Midbrain (tissue), 1 donor: ENCODE measurements at regions not wholly inside any gene's neighbourhood (a gene's known extent, or its start where the extent isn't known, plus 50 kb on each side); places are given as distances from the start of the nearest gene placed in this dataset.
"Not testable (repeated sequence)": the region's sequence is repeated elsewhere in the genome, so short reads cannot be mapped to it uniquely, and the experiment has no call there.

Source experiments
- DNase-seq: peaks from one replicate; lab custom pipeline; 2025; lab: John Stamatoyannopoulos, UW

DNA sequence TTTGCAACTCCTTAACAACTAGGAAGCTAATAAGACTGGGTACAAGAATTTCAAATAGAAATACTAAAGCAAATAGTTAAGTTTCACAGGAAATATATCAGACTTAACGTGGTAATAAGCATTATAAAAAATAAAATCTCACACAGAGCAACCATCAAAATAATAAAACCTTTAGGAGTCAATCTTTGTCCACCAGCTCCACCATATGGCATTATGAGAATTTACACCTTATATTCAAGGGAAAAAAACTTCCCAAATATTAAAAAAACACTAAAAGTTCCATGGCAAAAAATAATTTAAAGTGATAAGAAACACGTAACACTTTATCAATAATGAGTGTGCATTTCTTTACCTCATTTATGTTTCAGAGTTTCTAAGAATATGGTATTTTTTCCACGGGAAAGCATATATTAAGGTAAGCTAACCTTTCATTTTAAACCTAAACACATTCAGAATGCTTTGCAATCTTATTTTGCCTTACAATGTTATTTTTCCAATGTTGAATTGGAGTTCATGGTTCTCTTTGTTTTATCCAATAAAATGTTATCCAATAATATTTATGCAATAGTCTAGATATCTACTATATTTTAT is 423.2 kb upstream of the SGCG start:
- peak; percentile 24 for DNase-seq

- DNase-seq, result no peak
These were observed 422.5 kb upstream of the SGCG start for GRCh38 chr13:22758245-22758644.

DNA sequence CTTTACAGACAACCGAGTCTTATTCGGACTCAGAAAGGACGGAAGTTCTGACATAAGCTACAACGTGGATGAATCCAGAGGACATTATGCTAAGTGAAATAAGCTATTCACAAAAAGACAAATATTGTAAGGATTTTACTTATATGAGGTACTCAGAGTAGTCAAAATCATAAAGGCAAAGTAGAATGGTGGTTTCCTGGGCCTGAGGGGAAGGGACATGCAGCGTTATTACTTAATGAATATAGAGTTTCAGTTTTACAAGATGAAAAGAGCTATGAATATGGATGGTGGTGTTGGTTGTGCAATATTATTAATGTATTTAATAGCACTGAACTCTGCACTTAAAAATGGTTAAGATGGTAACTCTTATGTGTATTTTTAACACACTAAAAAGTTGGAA is 419.1 kb upstream of the SGCG start:
- DNase-seq, result no peak

- DNase-seq, result no peak
These were observed 415.2 kb upstream of the SGCG start for GRCh38 chr13:22765547-22765946.

DNA sequence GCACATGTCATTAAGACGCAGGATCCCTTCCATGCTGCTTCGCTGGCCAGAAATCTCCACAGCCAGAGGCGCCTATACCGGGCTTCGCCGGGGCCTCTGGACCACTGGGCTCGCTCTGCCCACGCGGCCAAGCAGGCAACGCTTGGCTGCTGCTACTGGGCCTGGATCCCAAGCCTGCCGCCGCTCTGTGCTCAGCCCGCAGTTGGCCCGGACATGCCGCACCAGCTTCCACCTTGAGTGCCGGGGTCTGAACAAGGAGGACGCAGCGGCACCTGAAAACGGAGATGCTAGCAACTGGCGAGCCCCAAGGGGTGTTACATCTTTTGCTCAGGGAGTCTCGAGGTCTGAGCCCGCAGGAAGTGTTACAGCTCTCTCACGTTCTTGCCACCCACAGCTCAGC is 409.9 kb upstream of the SGCG start:
- DNase-seq, result no peak

- DNase-seq, result no peak
These were observed 407.3 kb upstream of the SGCG start for GRCh38 chr13:22773465-22773864.

GRCh38 chr13:22776394-22777186 is 404.2 kb upstream of the SGCG start:
- no peak for DNase-seq

DNA sequence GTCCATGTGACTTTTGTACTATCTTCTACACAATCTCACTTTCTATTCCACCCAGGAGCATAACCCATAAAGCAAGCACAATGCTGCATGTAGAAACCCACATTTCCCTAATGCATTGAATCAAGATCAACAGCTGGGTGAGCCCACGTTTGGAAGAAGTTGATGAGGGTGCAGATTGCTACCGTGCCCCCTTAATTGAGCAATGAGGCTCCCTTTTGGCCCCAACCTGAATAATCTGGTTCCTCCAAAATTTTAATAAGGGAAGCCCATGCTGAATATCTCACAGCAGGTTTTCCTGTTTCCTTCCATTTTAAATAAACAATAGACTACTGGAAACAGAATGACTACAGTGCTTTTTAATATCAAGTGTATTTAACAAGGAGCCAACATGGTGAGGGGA is 403.6 kb upstream of the SGCG start:
- DNase-seq, result no peak

GRCh38 chr13:22789027-22789593 is 391.7 kb upstream of the SGCG start:
- no peak for DNase-seq

DNA sequence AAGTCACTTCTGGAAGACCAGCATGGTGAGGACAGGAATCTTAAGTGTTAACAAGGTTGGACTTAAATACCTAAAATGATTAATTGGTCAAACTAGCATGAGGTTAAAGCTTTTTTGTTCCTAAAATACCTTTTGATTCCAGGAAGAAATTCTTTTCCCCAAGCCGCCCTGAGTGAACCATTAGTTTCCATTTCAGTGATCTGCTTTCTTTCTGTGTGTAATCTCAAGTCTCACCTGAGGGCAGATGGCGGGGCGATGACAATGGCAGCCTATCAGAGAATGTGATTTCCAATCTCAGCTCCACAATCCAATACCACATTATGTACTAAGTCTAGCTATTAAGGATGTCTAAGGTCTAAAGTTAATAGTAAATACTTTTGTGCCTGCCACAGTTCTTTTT is 390.9 kb upstream of the SGCG start:
- DNase-seq, result no peak

DNA sequence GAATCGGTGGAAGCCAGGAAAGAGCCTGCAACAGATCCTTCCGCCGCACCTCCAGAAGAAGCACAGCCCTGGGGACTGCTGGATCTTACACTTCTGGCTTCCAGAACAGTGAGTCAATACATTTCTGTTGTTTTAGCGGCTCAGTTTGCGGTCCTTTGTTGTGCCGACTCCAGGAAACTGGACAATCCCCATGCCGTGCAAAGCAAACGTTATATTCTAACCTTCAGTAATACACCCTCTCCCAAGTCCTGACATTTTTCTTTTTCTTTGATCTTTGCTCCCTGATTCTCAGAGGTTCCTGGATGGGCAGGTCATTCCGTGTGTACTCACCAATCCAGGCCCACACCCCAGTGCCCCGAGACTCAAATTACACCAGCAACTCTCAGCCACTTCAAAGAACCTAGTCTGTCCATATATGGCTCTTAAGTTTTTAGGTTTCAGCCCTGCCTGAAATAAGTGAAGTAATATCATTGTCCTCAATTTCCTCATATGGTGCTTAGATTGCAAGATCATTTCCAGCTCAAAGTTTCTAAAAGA is 387.1 kb upstream of the SGCG start:
- DNase-seq, result no peak

DNA sequence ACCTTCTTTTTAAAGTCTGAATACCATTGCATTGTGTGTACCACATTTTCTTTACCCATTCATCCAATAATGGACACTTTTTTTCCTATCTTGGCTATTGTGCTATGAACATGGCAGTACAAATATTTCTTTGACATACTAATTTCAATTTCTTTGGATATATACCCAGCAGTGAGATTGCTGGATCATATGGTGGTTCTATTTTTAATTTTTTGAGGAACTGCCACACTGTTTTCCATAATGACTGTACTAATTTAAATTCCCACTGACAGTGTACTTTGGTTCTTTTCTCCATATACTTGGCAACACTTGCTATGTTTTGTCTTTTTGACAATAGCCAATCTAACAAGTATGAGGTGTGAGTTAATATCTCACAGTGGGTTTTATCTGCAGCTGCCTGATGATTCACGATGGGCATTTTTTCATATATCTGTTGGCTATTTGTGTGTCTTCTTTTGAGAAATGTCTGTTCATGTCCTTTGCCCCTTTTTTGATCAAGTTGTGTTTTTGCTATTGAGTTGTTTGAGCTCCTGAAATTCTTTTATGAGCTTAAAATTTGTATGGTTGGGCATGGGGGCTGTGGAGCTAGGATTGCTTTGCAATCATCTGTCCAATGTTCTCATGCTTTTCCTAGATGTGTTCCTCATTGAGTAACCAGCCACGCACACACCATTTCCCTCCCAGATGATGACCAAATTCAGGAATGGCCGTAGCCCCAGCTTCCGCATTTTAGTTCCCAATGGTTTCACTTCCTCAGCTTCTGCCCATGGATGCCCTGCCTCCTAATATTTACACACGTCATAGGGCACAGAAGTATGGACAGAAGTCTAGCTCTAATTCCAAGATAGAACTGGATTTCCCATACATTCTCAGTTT is 380.0 kb upstream of the SGCG start:
- peak; percentile 33 for DNase-seq

DNA sequence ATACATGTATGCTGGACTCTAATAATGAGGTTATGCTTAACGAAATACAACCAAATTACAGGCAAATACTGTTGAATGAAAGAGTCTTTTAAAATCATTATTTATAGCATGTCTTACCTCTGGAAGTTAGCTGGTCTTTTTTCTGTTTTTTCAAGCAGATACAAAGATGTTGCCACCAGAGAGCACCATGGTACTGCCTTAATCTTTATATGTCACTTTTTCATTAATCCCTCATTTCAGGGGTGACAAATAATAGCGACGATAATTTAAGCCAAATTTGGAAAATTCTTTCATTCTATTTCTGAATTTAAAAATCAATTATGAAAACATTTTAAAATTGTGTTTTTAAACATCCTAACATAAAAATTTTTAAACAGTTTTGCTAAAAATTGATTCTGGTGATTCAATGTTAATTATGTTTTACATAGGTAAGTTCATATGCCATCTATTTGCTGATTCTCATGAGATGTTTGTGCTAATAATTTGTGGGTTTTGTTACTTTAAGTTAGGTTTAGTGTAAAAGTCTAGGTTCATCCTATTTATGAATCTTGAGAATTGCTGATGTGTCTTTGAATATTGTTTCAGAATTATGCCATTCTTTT is 379.3 kb upstream of the SGCG start:
- DNase-seq, result peak; percentile 29

- DNase-seq, result no peak
These were observed 368.0 kb upstream of the SGCG start for GRCh38 chr13:22812793-22813192.

GRCh38 chr13:22813531-22814377 is 367.0 kb upstream of the SGCG start:
- DNase-seq, result not testable (repeated sequence)

- not testable (repeated sequence) for DNase-seq
These were observed 366.3 kb upstream of the SGCG start for GRCh38 chr13:22814433-22814832.

GRCh38 chr13:22821589-22821988 is 359.2 kb upstream of the SGCG start:
- no peak for DNase-seq

GRCh38 chr13:22825186-22825585 is 355.6 kb upstream of the SGCG start:
- no peak for DNase-seq

DNA sequence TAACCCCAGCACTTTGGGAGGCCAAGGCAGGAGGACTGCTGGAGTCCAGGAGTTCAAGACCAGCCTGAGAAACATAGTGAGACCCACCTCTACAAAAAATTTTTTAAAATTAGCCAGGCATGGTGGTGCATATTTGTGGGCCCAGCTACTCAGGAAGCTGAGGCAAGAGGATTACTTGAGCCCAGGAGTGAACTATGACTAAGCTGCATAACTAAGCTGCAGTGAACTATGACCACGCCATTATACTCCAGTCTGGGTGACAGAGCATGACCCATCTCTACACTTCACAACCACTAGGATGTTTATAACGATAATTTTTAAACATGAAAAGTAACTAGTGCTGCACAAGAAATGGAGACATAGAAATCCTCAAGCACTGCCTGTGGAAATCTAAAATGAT is 352.7 kb upstream of the SGCG start:
- DNase-seq, result no peak

DNA sequence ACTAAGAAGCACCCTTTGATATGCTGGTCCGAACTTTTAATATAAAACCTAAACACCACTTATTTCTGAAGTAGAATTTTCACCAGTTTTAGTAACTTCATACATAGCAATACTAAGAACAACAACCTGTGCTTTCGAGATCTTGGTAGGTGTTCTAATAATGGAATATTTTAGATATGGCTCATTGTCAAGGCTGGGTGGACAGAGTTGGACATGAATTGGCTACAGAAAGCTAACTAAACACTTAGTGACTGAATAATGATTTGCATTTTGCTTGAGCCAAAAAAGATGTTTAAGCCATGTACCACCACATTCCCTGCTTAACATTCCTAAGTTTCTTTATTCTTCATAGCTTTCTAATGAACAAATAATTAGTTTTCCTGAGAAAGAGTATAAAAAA is 344.3 kb upstream of the SGCG start:
- DNase-seq, result no peak
